Left kidney (tissue), 1 donor: ENCODE measurements at regions not wholly inside any gene's neighbourhood (a gene's known extent, or its start where the extent isn't known, plus 50 kb on each side); places are given as distances from the start of the nearest gene placed in this dataset.
"Not testable (repeated sequence)": the region's sequence is repeated elsewhere in the genome, so short reads cannot be mapped to it uniquely, and the experiment has no call there.

ENCODE experiments used
- DNase-seq: peaks from one replicate; pipeline ENCODE4 v3.0.0-alpha.2; 2013

DNA sequence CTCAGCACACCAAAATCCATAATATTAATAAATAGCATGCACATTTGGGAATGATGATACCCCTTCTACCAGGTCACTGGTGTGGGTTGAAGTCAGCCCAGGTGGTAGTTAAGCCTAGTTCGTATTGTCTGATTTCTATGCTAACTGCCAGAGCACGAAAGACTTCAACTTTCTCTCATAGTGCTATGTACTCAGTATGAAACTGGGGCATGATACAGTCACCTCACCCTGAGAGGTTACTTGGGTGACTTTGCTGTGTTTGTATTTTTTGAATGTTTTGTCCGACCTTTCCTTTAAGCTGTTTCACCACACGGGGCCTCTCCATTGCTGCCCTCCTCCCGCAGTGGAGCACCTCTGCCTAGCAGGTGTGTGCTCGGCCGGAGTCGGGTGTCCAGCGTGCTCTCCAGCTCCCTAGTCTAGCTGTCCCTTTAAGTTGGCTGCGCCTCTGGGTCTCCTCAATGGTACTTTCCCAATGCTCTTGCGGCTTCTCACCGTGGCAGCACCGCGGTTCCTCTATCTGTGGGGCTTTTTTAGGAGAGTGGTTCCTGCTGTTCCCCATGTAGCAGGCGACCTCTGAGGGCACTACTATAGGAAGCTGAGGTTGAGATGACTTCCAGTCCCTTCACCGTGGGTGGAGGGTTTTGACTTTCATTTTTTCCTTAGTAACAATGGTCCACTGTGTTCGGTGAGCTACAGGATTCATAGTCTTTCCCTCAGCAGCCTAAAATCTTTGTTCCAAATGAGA, 524.0 kb upstream of the PFKP start:
- DNase-seq = no peak

DNA sequence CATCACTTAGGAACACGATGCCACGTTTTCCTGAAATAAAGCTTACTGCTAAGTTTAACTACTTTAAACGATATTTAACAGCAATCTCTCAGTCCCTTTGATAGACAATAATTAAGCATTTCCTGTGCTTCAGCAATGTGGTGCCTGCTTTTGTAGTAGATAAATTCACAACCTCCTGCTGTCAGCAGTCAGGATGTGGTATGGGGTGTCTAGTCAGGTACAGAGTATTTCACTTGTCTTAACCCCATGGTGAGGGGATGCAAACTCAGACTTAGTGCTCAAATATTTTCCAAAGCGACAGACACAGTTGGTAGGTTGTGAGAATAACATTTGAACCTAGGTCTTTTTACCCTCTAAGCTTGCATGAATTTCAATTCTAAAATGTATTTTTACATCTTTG, 526.2 kb upstream of the PFKP start:
- DNase-seq = no peak

DNA sequence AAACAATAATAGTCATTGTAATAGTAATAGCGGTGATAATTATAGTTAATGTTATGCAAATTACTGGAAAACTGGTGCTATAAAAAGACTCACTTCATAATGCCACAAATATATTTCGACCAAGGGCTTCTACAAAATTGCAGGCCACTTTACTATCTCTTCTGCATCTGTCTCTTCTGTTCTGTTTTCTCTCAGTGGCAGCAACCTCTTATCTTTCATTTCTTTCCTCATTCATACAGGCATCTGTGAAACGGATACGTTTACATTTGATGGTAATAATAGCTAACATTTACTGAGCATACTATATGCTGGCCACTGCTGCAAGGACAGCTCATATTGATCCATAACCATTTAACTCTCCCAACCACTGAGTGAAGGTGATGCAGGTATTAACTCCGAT, 537.4 kb upstream of the PFKP start:
- DNase-seq = no peak

DNA sequence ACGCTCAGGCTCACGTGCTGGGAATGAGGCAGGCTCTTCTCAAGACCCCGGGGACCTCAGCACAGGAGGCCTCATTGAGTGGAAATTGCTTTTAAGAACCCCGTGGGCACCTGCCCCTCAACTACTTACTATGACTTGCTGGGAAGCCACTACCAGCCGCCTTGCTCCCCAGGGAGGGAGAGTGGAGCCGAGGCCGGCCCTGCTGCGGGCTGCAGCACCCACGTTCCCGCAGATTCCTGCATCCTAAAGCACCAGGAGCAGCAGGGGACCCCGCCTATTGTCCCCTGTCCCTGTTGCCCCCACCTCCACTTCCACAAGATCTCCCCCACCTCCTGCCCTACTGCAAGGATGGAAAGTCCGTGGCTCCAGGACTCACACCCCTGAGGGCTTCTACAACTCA, 541.6 kb upstream of the PFKP start:
- no peak for DNase-seq

DNA sequence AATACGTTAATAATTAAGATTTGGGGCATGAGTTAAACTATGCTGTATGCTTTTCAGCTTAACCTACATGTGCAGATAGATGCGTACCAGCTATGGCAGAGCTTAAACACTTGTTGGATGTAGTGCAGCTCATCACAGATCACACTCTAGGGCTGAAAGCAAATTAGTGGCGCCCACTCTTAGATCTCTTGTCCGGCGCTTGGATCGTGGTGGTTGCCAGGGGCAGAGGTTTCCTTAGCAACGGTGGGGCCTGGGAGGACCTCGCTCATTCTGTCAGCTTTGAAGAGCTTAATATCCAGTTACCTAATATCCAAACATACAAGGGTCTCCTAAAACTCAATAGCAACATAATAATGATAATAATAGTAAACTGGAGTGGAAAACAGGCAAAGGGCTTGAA, 548.2 kb upstream of the PFKP start:
- no peak for DNase-seq

DNA sequence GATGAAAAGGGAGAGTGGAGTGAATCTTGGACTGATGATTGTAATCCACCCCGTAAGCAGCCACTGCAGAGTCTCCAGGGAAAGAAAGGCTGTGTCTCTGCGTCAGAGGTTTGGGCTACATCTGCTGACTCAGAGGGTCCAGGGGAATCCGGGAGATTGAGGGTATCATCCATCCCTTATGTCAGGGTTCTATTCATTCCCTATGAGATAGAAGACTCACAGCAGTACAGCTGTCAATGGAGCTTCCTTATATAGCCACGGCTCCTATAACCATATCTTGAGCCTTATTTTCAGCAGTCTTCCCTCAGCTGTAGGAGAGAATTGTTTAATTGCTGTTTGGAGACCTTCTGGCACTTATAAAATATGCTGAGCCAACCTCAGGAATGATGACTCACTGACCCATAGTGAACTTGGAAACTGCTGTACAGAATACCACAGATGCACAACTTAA, 558.2 kb upstream of the PFKP start:
- DNase-seq = no peak

DNA sequence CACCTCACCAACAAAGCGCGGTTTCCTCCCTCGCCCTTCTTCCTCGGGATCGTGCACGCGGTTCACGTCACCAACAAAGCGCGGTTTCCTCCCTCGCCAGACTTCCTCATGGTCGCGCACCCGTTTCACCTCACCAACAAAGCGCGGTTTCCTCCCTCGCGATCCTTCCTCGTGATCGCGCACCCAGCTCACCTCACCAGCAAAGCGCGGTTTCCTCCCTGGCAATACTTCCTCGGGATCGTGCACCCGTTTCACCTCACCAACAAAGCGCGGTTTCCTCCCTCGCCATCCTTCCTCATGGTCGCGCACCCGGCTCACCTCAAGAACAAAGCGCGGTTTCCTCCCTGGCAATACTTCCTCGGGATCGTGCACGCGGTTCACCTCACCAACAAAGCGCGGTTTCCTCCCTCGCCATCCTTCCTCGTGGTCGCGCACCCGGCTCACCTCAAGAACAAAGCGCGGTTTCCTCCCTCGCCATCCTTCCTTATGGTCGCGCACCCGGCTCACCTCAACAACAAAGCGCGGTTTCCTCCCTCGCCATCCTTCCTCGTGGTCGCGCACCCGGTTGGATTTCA, 565.9 kb upstream of the PFKP start:
- DNase-seq = not testable (repeated sequence)

DNA sequence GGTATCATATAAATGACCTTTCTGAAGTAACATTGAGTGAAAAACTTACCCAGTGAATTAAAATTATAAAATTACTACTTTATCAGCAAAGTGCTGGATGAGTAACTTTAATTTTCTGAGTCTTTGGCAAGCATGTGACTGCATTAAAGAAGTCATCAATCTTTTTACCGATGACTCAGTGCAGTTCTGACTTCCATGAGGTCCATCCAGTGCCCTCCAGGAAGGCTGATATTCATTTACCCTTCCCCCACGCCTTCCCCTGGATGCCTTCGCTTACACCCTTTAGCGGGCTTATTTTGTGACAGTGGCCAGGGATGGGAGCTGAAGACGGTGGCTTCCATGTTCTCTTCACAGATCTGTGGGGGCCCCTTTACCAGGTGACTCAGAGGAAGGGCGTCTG, 572.9 kb upstream of the PFKP start:
- DNase-seq = no peak

DNA sequence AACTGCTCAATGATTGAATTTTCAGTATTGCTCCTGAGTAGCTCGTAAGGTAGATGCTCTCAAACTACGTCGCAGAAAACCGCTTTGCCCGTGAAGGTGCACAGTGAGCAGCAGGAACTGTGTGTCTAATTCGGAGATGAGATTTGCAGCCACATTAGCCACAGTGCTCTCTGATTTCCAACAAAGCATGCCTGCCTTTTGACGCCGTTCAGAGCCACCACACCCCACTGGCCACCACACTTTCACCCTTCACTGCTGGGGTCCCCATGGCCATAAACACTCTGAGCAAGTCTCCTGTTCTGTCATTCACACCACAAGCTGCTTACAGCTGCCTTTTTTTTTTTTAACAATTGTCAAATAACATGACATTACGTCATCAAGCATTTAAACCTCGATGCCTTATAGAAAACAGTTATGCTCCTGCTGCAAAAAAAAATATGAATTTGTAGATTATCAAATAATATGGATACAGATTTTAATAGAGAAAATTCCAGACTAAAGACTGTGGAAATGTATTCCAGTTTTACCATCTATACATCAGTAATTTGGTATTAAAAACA, 578.8 kb upstream of the PFKP start:
- peak; percentile 10 for DNase-seq

DNA sequence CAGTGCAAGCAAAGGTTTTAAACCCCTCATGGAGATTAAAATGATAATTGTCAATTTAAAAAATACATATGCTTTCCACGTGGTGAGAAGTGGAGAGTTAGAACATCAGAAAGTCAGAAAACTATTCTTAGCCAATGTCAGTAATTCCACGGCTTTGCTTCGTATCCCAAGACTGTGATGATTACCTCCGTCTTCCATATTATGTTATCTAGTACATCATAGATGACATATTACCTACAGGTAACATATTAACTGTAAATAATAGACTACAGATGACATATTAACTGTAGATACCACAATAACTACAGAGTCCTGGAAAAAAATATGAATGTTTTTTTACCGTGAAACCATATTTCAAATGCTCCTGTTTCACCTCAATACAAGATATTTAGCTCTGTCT, 579.4 kb upstream of the PFKP start:
- no peak for DNase-seq

DNA sequence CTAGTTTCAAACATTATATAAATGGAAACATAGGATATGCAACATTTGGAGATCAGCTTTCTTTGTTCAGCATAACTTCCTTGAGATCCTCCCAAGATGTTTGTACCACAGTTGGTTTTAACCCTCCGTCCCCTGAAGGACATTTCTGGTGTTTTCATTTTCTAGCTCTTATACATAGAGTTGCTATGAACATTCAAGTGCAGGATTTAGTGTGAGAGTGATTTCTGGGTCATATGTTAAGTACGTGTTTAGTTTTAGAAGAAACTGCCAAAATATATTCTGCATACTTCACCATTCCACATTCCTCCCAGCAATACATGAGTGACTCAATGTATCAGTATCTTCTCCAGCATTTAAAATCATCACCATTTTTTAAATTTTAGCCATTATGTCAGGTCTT, 588.7 kb upstream of the PFKP start:
- DNase-seq = no peak

DNA sequence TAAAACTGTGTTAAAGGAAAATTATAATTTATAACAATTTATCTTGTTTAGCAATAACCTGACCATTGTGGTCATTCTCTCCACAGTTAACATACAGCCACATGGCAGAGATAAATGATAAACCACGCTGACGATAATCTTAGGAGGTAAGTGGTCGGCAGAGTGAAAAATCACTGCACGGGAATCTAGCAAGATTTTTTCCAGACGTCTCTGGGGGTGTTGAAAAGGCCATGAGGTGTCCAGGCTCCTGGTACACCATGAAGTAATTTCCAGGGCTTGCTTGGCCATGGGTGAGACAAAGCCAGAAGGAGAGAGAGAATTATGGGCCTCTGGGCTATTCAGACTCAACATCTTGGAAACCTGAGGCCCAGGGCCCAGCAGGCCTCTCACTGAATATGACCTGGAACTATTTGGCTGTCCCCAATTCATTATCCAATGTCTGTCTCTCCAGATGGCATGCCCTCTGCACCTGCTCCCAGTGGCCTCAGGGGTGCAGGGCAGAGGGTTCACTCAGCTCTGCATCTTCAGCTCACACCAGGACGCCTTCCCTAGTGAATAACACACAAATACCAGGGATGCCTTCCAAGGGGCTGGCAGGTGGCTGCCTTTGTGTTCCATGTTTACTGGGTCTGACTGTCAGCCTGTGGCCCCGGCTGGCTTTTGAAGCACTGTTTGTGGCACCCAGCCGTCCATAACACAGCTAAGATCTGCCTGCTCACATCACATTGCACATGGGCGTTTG, 590.4 kb upstream of the PFKP start:
- DNase-seq = no peak

DNA sequence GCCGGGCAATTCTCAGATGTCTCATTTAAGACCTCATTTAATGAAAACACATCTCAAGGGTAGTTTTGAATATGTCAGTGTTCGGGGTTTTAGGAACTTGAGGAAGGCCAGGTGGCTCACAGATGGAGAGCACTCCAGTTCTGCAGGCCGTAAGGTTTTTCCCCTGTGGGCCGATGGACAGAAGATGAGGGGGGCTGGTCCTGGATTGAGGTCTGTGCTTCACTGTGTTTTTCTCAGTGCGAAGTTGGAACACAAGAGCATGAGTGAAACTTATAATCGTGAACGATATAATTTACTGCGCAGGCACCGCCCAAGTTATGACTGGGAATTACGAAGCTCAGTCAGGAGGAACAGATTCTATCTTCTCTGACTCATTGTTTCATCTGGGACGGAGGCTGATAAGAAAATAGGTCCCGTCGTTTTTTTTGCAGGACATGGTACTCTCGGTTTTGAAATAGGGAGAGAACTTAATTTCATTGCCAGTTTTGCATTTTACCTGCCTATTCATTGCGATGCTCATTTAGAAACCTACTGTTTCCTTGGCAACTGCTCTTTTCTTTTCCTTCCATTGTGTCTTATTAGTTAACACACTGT, 591.0 kb upstream of the PFKP start:
- DNase-seq = no peak

DNA sequence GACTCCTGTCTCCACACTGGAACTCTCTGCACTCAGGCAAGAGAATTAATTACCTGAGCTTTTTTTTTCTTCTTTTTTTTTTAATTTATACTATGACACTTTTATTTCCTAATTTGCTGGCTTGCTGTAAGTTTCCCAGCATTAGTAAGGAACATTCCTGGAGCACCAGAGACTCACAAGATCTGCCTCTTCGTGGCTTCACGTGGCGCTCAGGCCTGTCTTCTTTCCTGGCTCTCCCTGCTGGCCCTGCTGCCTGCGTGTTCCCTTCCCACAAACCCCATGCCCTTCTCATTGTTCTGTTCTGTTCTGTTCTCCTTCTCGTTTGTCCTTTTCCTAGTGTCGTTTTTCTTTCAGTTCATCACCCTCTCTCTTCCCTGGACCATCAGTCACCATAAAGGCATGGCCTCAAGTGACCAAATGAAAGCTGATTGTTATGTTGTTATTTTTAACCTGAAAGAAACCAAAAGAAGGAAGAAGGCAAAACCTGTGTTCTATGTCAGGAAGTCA, 591.6 kb upstream of the PFKP start:
- DNase-seq = no peak

DNA sequence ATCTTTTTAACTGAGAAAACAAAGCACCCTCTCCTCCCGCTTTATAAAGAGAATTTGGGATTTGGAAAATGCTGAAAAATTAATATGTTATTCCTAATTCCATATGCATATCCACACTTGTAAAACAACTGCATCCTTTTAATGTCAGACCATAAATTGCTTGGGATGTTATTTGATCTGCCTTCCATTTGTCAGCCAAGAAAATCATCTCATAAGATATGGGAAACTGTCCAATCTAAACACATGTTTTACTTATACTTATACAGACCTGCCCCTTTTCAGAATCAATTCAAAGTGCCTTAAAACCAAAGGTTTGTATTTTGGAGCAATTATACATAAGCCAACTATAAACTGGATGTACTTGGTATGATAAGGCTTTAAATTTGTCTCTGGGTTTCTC, 595.5 kb upstream of the PFKP start:
- DNase-seq = no peak

DNA sequence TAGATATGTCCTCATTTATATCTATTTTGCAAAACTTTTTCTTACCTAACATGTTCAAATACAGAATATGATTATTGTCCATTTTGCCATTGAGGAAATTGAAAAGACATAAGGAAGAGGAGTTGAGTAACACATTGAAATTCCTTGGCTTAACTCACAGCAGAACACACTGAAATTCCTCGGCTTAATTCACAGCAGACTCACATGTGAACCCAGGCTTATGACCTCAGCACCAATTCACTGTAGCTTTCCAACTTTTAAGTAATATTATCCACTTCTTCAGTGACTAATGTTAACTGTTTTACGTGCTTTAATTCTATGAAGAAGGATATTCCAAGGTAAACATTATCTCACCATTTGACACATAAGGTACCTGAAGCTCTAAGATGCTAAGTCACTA, 597.5 kb upstream of the PFKP start:
- DNase-seq = no peak

DNA sequence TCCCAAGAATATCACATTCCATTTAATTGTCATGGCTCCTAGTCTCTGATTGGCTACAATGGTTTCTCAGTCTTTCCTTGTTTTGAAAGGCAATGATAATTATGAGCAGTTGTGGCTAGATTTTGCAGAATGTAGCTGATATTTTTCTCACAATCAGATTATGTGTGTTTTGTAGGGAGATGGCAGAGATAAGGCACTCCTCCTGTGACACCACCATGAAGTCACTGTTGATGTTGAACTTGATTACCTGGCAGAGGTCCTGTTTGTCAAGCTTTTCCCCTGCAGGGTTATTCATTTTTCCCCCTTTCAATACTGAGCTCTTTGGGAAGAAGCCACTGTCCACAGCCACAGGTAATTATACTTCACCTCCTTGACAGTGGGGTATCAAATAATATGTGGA, 602.9 kb upstream of the PFKP start:
- DNase-seq = no peak

DNA sequence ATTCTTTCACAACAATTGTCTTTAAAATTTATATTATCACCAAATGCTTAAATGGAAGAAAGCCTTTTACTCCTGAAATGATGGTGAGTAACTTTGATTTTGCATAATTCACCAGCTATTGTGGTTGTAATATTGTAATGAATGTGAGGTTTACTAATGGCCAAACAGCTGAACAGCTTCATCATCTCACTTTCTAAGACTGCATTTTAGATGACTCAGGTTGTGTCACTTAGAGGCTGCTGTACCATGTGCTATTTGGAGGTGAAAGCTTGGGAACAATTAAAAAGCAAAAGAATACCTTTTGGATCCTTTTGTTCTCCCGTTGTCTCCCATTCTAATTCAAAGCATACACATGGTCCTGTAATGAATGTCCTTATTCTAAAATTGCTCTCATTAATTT, 604.0 kb upstream of the PFKP start:
- DNase-seq = no peak

DNA sequence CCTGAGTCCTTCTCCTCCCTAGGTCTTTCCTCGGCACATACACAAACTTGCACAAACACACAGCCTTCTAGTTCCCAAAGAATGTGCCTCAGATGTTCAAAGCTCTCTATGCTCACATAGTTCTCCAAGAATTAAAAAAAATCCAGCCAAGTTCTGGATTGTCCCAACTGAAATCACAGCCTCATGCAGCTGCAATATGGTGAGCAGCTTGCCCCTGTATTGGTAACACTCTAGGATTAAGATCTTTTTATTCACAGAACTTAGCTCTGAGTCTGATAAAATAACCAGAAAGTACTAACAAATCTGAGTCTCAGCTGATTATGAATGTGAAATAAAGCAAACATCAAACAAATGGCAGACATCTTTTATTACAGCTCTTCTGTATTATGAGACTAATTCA, 604.8 kb upstream of the PFKP start:
- DNase-seq = no peak

DNA sequence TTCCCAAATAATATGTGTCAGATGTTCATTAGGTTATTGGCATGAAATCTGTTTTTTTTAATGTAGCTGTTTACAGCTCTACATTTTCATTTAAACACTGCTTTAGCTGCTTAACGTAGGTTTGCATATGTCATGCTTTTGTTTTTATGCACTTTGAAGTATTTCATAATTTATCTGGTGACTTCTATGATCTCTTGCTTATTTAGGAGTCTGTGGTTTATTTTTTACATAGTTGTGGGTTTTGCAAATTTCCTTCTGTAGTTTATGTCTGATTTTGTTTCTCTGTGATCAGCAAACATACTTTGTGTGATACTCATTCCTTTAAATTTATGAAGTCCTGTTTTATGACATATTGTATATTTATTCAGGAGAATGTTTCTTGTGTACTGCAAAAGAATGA, 606.5 kb upstream of the PFKP start:
- no peak for DNase-seq

DNA sequence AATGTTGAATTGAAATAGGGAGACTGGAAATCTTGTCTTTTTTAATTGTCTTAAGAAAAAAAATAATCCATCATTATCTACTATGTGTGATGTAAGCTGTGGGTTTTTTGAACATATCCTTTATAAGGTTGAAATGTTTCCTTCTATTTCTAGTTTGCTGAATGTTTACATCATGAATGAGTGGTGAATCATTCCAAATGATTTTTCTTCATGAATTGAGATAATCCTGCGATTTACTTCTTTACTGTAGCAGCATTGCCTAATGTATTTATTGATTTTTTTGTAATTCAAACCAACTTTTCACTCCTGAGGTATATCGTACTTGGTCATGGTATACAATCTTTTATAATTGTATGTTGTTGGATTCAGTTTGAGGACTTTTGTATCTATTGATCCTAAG, 607.6 kb upstream of the PFKP start:
- DNase-seq = no peak

DNA sequence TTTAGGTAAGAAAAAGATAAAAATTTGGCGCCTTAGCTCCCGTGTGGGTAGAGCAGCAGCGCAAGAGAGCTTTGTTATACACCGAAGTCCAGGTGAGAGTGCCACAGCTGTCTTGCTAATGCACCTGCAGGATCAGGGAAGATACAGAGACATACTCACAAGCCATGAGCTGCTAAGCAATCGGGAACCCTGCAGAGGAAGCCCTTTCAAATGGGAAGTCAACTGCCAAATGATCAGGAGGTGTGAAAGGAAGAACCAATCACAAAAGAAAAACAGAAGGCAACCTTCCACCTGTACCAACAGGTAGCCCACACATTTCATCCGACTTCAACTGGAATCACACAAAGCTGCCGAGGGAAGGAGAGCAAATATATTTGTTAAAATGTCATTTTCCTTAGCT, 610.5 kb upstream of the PFKP start:
- no peak for DNase-seq

DNA sequence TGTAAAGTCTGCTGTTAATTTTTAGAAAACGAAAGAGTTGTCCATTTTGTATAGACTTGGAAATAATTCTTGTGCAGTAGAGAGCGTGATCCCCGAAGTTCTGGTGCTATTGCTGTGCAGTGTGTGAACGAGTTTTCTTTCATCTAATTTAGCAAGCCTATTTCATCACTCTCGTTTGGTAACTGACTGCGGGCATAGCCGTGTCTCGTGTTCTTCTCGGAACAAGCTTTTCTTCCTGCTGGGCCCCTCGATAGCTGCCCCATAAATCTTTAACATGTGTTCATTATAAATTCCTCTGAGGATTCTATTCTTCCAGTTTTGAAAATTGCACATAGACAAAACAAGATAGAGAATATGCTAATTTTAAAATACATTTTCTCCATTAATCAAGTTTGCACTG, 622.0 kb upstream of the PFKP start:
- no peak for DNase-seq
